K562 (cell line): ENCODE measurements at regions not wholly inside any gene's neighbourhood (a gene's known extent, or its start where the extent isn't known, plus 50 kb on each side); places are given as distances from the start of the nearest gene placed in this dataset.

Source experiments
- ATAC-seq: fragments of 200-7000 bp; cut with Tn5 transposase; 3 replicates; pipeline ENCODE4 v1.9.1; 2020; ENCODE audit warnings: moderate library complexity
- BruUV-seq: library from RNA; stranded (reverse); fragments of 400-500 nt; replicated peaks from 2 replicates; lab custom pipeline; 2021; lab: Mats Ljungman, UMichigan
- CTCF ChIA-PET: fragments of 300-600 bp; formaldehyde crosslinking; extraction: SDS; loops from one replicate; lab custom pipeline; 2021; ENCODE audit warnings: low intra/inter-chr PET ratio; lab: Yijun Ruan, JAX
- POLR2A ChIA-PET: fragments of 300-600, 350-650 bp; sonication (Branson Sonifier 250); formaldehyde crosslinking; extraction: SDS; loops from one replicate; lab custom pipeline; 2021; ENCODE audit warnings: antibody characterized with exemption, inconsistent platforms; lab: Yijun Ruan, JAX
- DNase-seq, 4 experiments: peaks; one replicate each; pipeline versions ENCODE4 v3.0.0 to v3.0.0-alpha.2; 2011 to 2018; ENCODE audit warnings: low spot score in 3 of 4, mixed read lengths in 3 of 4; ENCODE audit errors: extremely low read depth in 1 of 4
- FAIRE-seq: peaks from 2 replicates; lab custom pipeline; 2011; peaks lifted over from hg19 to GRCh38; lab: Jason Lieb, UNC
- H2AFZ ChIP-seq: 2 replicates; pipeline ENCODE4 v1.6.0; 2011; ENCODE audit warnings: low read depth, low read length, control low read depth, inconsistent platforms
- H3K27ac ChIP-seq: fragments of 200-600 bp; 3 replicates; pipeline ENCODE4 v1.8.0; 2011; ENCODE audit warnings: low read depth, mild to moderate bottlenecking, control low read depth, inconsistent platforms, low read length, moderate library complexity, mixed read lengths; ENCODE audit errors: extremely low read depth
- H3K27me3 ChIP-seq, 2 experiments: fragments of 300-600 bp in 1 of 2; 2 replicates in 1 of 2; 3 replicates in 1 of 2; pipeline versions ENCODE4 v1.6.0 to v1.8.0; 2011; ENCODE audit warnings: inconsistent platforms in 2 of 2, low read length in 2 of 2, mild to moderate bottlenecking in 1 of 2, mixed read lengths in 1 of 2, moderate library complexity in 1 of 2; ENCODE audit not compliant: control insufficient read depth in 2 of 2, insufficient read depth in 2 of 2
- H3K36me3 ChIP-seq: fragments of 300-600 bp; 3 replicates; pipeline ENCODE4 v1.8.0; 2011; ENCODE audit warnings: mild to moderate bottlenecking, low read length, inconsistent platforms; ENCODE audit not compliant: control insufficient read depth, insufficient read depth
- H3K4me1 ChIP-seq, 2 experiments: fragments of 200-600 bp in 1 of 2; replicated peaks in 1 of 2; 2 replicates in 1 of 2; 3 replicates in 1 of 2; pipeline versions ENCODE4 v1.5.1 to v1.8.0; 2011; ENCODE audit warnings: inconsistent platforms in 2 of 2, low read length in 2 of 2, mild to moderate bottlenecking in 1 of 2, mixed read lengths in 1 of 2, moderate library complexity in 1 of 2; ENCODE audit not compliant: control insufficient read depth in 2 of 2, insufficient read depth in 2 of 2
- H3K4me2 ChIP-seq: 2 replicates; pipeline ENCODE4 v1.6.1; 2011; ENCODE audit warnings: low read length, control low read depth, inconsistent platforms, mixed read lengths; ENCODE audit not compliant: insufficient read depth
- H3K4me3 ChIP-seq: fragments of 200-600 bp; sonication (generic), shearing (Covaris generic); 2 replicates; pipeline ENCODE4 v1.5.1; 2016; ENCODE audit warnings: control low read depth, inconsistent platforms
- H3K79me2 ChIP-seq: fragments of 200-600 bp; 3 replicates; pipeline ENCODE4 v1.8.0; 2011; ENCODE audit warnings: low read length, inconsistent platforms; ENCODE audit not compliant: control insufficient read depth, insufficient read depth
- H3K9ac ChIP-seq, 2 experiments: 2 replicates each; pipeline versions ENCODE4 v1.6.0 to v1.6.1; 2011; ENCODE audit warnings: low read depth in 2 of 2, low read length in 2 of 2, control low read depth in 1 of 2, inconsistent platforms in 1 of 2, mild to moderate bottlenecking in 1 of 2, mixed read lengths in 1 of 2; ENCODE audit not compliant: insufficient read depth in 1 of 2
- H3K9me1 ChIP-seq: one replicate; pipeline ENCODE4 v1.6.0; 2011; ENCODE audit warnings: inconsistent platforms, mild to moderate bottlenecking, low read length, moderate library complexity; ENCODE audit not compliant: control insufficient read depth, insufficient read depth
- H3K9me3 ChIP-seq: replicated peaks from 2 replicates; pipeline ENCODE4 v1.5.1; 2011; ENCODE audit warnings: low read depth, low read length, inconsistent platforms; ENCODE audit not compliant: control insufficient read depth, insufficient read depth
- H4K20me1 ChIP-seq: replicated peaks from 2 replicates; pipeline ENCODE4 v1.6.1; 2011; ENCODE audit warnings: low read length, inconsistent platforms, mixed read lengths; ENCODE audit not compliant: control insufficient read depth, insufficient read depth
- CCNT2 ChIP-seq: IDR thresholded peaks from 2 replicates; pipeline ENCODE4 v1.6.1; 2011; ENCODE audit warnings: borderline replicate concordance, low read depth, mild to moderate bottlenecking, moderate library complexity, mixed read lengths, low read length; ENCODE audit not compliant: insufficient read length; ENCODE audit errors: extremely low read depth
- GABPA ChIP-seq: fragments of 200-800 bp; sonication (Bioruptor generic); conservative IDR thresholded peaks from 2 replicates; pipeline ENCODE4 v1.6.1; 2016; ENCODE audit warnings: low read depth, missing genetic modification characterization, missing compliant biosample characterization
- NR1H2 ChIP-seq: sonication (generic); formaldehyde crosslinking; IDR thresholded peaks from 2 replicates; pipeline ENCODE4 v1.4.0; 2020; ENCODE audit warnings: mild to moderate bottlenecking, missing genetic modification reagents
- NUFIP1 ChIP-seq: fragments of 450-650 bp; IDR thresholded peaks from 2 replicates; pipeline ENCODE4 v1.6.1; 2018; ENCODE audit not compliant: partially characterized antibody
- PYGO2 ChIP-seq: fragments of 450-650 bp; IDR thresholded peaks from 2 replicates; pipeline ENCODE4 v1.6.1; 2016; ENCODE audit warnings: mild to moderate bottlenecking, missing genetic modification characterization, moderate library complexity, missing compliant biosample characterization
- ZNF707 ChIP-seq: fragments of 250-450 bp; sonication (Bioruptor Pico); conservative IDR thresholded peaks from 2 replicates; pipeline ENCODE4 v1.8.0; 2022; ENCODE audit warnings: inconsistent platforms, mild to moderate bottlenecking, moderate library complexity
- WGBS: fragments of 100-300 bp; shearing (Covaris generic); methylation state at CpG from one replicate; pipeline ENCODE4 v1.1.6; 2016; ENCODE audit warnings: low coverage, mixed read lengths; ENCODE audit not compliant: insufficient coverage; ENCODE audit errors: missing lambda C conversion rate; 5-methylcytosine and 5-hydroxymethylcytosine counted together
- in situ Hi-C: fragments of 300-500 bp; cut with MboI; formaldehyde crosslinking; loops from 4 replicates; pipeline ENCODE4 v1.15.0; 2018; ENCODE audit warnings: inconsistent platforms, mixed read lengths
- intact Hi-C: fragments of 100-400 bp; cut with micrococcal nuclease; formaldehyde crosslinking; loops from 2 replicates; pipeline ENCODE4 v1.14.2; 2022
- TF ChIP-seq, protein P1 (sequence below): fragments of 450-650 bp; IDR thresholded peaks from 2 replicates; pipeline ENCODE4 v1.6.1; 2016
- TF ChIP-seq, protein P2 (sequence below): IDR thresholded peaks from 2 replicates; pipeline ENCODE4 v1.6.1; 2011; ENCODE audit not compliant: insufficient read length; ENCODE audit errors: extremely low read depth

DNA sequence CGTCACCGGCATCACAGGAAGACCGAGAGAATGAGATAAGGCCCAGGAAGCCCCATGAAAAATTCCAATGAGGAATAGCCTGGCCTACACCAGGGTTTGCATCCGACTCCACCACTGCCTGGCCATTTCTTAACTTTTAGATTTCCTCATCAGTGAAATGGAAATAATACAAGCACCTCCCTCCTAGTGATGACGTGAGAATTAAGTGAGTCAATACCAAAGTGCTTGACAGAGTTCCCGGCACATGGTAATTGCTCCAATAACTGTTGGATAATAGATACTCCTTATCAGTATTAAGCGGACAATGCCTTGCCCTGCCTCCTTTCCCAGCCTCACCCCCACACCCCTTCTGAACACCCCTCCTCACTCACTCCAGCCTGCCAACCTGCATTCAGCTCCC, 105.4 kb downstream of the TLE3 start:
- no peak for FAIRE-seq
- BruUV-seq = no TSS peak
- Histone ChIP-seq H4K20me1 (no peaks in the 10 kb centered on the region; the same call in 1 of the 2 replicates), H3K4me3 (no peak overlapping the region), H3K36me3 (no peaks in the 10 kb centered on the region), H3K9me1 (no peaks in the 10 kb centered on the region), H3K79me2 (no peaks in the 10 kb centered on the region), H3K9me3 (no peaks in the 10 kb centered on the region), H3K9ac (no peak overlapping the region), H3K4me2 (no peak overlapping the region), H3K4me1 (no peaks in the 10 kb centered on the region), H3K27ac (no peak overlapping the region), H2AFZ (no peak overlapping the region), H3K27me3 (peaks cover 15 to 50% of the 10 kb centered on the region in 2 experiments; a peak in 4 of 5 replicates)
- DNase-seq = no peak
- 0% methylated on average over 7 of the region's 7 CpGs for WGBS
- POLR2A ChIA-PET = interaction anchor here (0.6 kb wide), 2 partner anchors 341 to 401 kb away, joined by 3 read pairs; no protein-coding TSS in a partner anchor
- intact Hi-C loops = no loop called here
- CTCF ChIA-PET = no interaction called here
- TF ChIP-seq ZNF707 (CRISPR knock-in tag) (no peak), NR1H2 (CRISPR knock-in tag) (no peak), CCNT2 (no peak), NUFIP1 (no peak), GABPA (no peak), PYGO2 (no peak)
- TF ChIP-seq, protein P1, sequence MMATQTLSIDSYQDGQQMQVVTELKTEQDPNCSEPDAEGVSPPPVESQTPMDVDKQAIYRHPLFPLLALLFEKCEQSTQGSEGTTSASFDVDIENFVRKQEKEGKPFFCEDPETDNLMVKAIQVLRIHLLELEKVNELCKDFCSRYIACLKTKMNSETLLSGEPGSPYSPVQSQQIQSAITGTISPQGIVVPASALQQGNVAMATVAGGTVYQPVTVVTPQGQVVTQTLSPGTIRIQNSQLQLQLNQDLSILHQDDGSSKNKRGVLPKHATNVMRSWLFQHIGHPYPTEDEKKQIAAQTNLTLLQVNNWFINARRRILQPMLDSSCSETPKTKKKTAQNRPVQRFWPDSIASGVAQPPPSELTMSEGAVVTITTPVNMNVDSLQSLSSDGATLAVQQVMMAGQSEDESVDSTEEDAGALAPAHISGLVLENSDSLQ = no peak
- TF ChIP-seq, protein P2, sequence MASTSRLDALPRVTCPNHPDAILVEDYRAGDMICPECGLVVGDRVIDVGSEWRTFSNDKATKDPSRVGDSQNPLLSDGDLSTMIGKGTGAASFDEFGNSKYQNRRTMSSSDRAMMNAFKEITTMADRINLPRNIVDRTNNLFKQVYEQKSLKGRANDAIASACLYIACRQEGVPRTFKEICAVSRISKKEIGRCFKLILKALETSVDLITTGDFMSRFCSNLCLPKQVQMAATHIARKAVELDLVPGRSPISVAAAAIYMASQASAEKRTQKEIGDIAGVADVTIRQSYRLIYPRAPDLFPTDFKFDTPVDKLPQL = no peak
- in situ Hi-C loops = no loop called here
- no peak for ATAC-seq
